B cell (primary cell): ENCODE measurements at regions not wholly inside any gene's neighbourhood (a gene's known extent, or its start where the extent isn't known, plus 50 kb on each side); places are given as distances from the start of the nearest gene placed in this dataset.

Experiments used
- EZH2 ChIP-seq: IDR thresholded peaks from 2 replicates; pipeline ENCODE4 v1.6.1; 2012; ENCODE audit warnings: borderline replicate concordance, low read depth, mild to moderate bottlenecking, moderate library complexity, low read length; ENCODE audit not compliant: insufficient read depth, poor library complexity, severe bottlenecking
- TF ChIP-seq, protein P1 (sequence below): fragments of 200-600 bp; IDR thresholded peaks from one replicate; pipeline ENCODE4 v1.8.0; 2022; ENCODE audit warnings: antibody characterized with exemption, mild to moderate bottlenecking

DNA sequence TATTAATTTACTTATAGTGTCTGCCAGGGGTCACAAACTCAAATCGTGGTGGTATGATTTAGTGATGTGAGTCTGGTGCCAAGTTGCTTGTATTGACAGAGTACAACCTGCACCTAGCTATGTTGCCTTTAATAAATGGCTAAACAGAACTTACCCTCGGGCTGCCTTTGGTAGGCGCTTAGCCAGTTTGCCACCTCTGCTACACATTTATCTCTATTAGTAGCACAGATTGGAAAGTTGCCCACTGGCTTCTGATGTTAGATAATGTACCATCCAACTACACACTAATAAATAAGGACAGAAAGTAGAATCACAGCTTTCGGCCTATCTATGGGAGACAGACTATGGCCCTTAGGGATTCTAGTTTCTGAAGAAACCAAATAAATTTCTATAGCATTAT, 368.4 kb downstream of the MAN2A1 start:
- TF ChIP-seq, protein P1, sequence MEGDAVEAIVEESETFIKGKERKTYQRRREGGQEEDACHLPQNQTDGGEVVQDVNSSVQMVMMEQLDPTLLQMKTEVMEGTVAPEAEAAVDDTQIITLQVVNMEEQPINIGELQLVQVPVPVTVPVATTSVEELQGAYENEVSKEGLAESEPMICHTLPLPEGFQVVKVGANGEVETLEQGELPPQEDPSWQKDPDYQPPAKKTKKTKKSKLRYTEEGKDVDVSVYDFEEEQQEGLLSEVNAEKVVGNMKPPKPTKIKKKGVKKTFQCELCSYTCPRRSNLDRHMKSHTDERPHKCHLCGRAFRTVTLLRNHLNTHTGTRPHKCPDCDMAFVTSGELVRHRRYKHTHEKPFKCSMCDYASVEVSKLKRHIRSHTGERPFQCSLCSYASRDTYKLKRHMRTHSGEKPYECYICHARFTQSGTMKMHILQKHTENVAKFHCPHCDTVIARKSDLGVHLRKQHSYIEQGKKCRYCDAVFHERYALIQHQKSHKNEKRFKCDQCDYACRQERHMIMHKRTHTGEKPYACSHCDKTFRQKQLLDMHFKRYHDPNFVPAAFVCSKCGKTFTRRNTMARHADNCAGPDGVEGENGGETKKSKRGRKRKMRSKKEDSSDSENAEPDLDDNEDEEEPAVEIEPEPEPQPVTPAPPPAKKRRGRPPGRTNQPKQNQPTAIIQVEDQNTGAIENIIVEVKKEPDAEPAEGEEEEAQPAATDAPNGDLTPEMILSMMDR = no peak
- no peak for TF ChIP-seq EZH2
